ENCODE measurements at regions not wholly inside any gene's neighbourhood (a gene's known extent, or its start where the extent isn't known, plus 50 kb on each side); places are given as distances from the start of the nearest gene placed in this dataset.

- Histone ChIP-seq H3K79me2 (ENCODE audit: control insufficient read depth, low read length) (no peaks in the 10 kb centered on the region), H3F3A (ENCODE audit: control insufficient read depth, insufficient read depth) (no peaks in the 10 kb centered on the region), H4K20me1 (ENCODE audit: control insufficient read depth, insufficient read depth, low read depth, low read length) (no peaks in the 10 kb centered on the region), H3K4me3 (ENCODE audit: low read length) (no peak overlapping the region), H3K9me2 (replicated peaks; ENCODE audit: control insufficient read depth, low read length) (no peaks in the 10 kb centered on the region), H3K27ac (ENCODE audit: low read depth, low read length) (no peak overlapping the region), H3K4me1 (ENCODE audit: control insufficient read depth, low read length) (no peaks in the 10 kb centered on the region), H3K4me2 (ENCODE audit: low read length) (no peak overlapping the region), H3K27me3 (ENCODE audit: control insufficient read depth, low read length) (no peaks in the 10 kb centered on the region; the same call in 1 of the 2 replicates), H3K36me3 (ENCODE audit: control insufficient read depth, low read length) (no peaks in the 10 kb centered on the region), H3K9me3 (ENCODE audit: control insufficient read depth, insufficient read depth, low read length) (peaks cover 4% of the 10 kb centered on the region; the same call in 1 of the 2 replicates)
- TF ChIP-seq CTCF (IDR thresholded peaks at IDR 0.05; ENCODE audit: low read depth, low read length, poor library complexity, severe bottlenecking) (no peak), EZH2phosphoT487 (IDR thresholded peaks at IDR 0.05; ENCODE audit: borderline replicate concordance, low read length) (no peak)
Measured at GRCh38 chr16:86180244-86180643, 281.3 kb downstream of the IRF8 start.

GRCh38 chr16:86180780-86181179, 281.8 kb downstream of the IRF8 start:
- H3K9me3 ChIP-seq (ENCODE audit: control insufficient read depth, insufficient read depth, low read length): peaks cover 4% of the 10 kb centered on the region; the same call in 1 of the 2 replicates
- no peak overlapping the region for H3K4me3 ChIP-seq (ENCODE audit: low read length)
- H3K4me1 ChIP-seq (ENCODE audit: control insufficient read depth, low read length): no peaks in the 10 kb centered on the region

GRCh38 chr16:86181526-86181925, 282.6 kb downstream of the IRF8 start:
- Histone ChIP-seq H3K36me3 (ENCODE audit: control insufficient read depth, low read length) (no peaks in the 10 kb centered on the region), H3F3A (ENCODE audit: control insufficient read depth, insufficient read depth) (no peaks in the 10 kb centered on the region), H3K9me2 (replicated peaks; ENCODE audit: control insufficient read depth, low read length) (no peaks in the 10 kb centered on the region), H3K27me3 (ENCODE audit: control insufficient read depth, low read length) (no peaks in the 10 kb centered on the region; the same call in 1 of the 2 replicates), H3K4me3 (ENCODE audit: low read length) (no peak overlapping the region), H4K20me1 (ENCODE audit: control insufficient read depth, insufficient read depth, low read depth, low read length) (no peaks in the 10 kb centered on the region), H3K4me1 (ENCODE audit: control insufficient read depth, low read length) (no peaks in the 10 kb centered on the region), H3K9me3 (ENCODE audit: control insufficient read depth, insufficient read depth, low read length) (peaks cover 4% of the 10 kb centered on the region; the same call in 1 of the 2 replicates), H3K79me2 (ENCODE audit: control insufficient read depth, low read length) (no peaks in the 10 kb centered on the region), H3K4me2 (ENCODE audit: low read length) (no peak overlapping the region), H3K27ac (ENCODE audit: low read depth, low read length) (no peak overlapping the region)
- no peak for TF ChIP-seq CTCF (IDR thresholded peaks at IDR 0.05; ENCODE audit: low read depth, low read length, poor library complexity, severe bottlenecking)
- TF ChIP-seq EZH2phosphoT487 (IDR thresholded peaks at IDR 0.05; ENCODE audit: borderline replicate concordance, low read length): no peak

More at GRCh38 chr16:86180780-86181179, 281.8 kb downstream of the IRF8 start:
- TF ChIP-seq CTCF (IDR thresholded peaks at IDR 0.05; ENCODE audit: low read depth, low read length, poor library complexity, severe bottlenecking) (no peak), EZH2phosphoT487 (IDR thresholded peaks at IDR 0.05; ENCODE audit: borderline replicate concordance, low read length) (no peak)
- H3K9me2 ChIP-seq (replicated peaks; ENCODE audit: control insufficient read depth, low read length): no peaks in the 10 kb centered on the region
- no peaks in the 10 kb centered on the region for H4K20me1 ChIP-seq (ENCODE audit: control insufficient read depth, insufficient read depth, low read depth, low read length)
- H3K79me2 ChIP-seq (ENCODE audit: control insufficient read depth, low read length): no peaks in the 10 kb centered on the region
- no peak overlapping the region for H3K4me2 ChIP-seq (ENCODE audit: low read length)
- H3K27ac ChIP-seq (ENCODE audit: low read depth, low read length): no peak overlapping the region
- no peaks in the 10 kb centered on the region; the same call in 1 of the 2 replicates for H3K27me3 ChIP-seq (ENCODE audit: control insufficient read depth, low read length)
- no peaks in the 10 kb centered on the region for H3K36me3 ChIP-seq (ENCODE audit: control insufficient read depth, low read length)
- H3F3A ChIP-seq (ENCODE audit: control insufficient read depth, insufficient read depth): no peaks in the 10 kb centered on the region

Measured in DOHH2 (cell line).